MM.1S (cell line): ENCODE measurements at regions not wholly inside any gene's neighbourhood (a gene's known extent, or its start where the extent isn't known, plus 50 kb on each side); places are given as distances from the start of the nearest gene placed in this dataset.

ENCODE experiments used
- EZH2 ChIP-seq: fragments of 300-600 bp; sonication (generic); optimal IDR thresholded peaks from 2 replicates; pipeline ENCODE3; 2017; ENCODE audit warnings: low read depth, mild to moderate bottlenecking, antibody characterized with exemption, low read length, mixed read lengths
- EZH2phosphoT487 ChIP-seq: fragments of 300-600 bp; sonication (generic); IDR thresholded peaks from 2 replicates; pipeline ENCODE4 v1.6.1; 2018; ENCODE audit warnings: antibody characterized with exemption, low read length
- TF ChIP-seq, protein P1 (sequence below): fragments of 300-600 bp; sonication (generic); IDR thresholded peaks from 2 replicates; pipeline ENCODE4 v1.5.1; 2016; ENCODE audit warnings: antibody characterized with exemption, low read length, mixed read lengths

DNA sequence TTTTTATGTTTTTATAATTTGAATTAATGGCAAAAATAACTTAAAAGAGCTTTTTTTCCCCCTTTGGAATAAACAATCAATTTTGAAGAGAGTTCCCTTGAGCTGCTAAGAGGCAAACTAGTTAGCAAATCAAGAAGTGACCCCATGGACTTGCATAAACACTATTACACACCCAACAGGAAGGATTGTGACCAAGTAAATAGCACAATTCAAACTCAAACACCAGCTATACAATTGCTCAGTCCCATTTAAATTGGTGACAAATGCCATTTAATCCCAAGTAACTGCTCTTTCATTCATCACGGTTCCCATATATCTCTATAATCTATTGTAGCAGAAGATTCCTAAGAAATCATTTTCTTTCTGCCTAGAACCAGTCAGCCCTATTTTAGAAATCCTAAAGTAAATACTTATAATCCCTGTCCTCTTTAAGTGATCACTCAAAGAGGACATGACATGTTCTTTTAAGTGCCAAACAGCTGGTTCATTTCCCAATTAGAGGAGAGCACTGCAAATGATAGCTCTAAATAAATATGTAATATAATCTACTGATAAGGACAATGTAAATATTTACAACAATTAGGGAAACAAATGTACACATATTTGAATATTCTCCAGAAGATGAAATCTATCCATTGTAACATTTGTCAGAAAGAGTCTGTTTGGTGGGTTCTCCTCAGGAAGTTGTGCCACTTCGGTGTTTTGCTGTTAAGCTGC, 137.8 kb upstream of the ADAMTS9 start:
- TF ChIP-seq, protein P1, sequence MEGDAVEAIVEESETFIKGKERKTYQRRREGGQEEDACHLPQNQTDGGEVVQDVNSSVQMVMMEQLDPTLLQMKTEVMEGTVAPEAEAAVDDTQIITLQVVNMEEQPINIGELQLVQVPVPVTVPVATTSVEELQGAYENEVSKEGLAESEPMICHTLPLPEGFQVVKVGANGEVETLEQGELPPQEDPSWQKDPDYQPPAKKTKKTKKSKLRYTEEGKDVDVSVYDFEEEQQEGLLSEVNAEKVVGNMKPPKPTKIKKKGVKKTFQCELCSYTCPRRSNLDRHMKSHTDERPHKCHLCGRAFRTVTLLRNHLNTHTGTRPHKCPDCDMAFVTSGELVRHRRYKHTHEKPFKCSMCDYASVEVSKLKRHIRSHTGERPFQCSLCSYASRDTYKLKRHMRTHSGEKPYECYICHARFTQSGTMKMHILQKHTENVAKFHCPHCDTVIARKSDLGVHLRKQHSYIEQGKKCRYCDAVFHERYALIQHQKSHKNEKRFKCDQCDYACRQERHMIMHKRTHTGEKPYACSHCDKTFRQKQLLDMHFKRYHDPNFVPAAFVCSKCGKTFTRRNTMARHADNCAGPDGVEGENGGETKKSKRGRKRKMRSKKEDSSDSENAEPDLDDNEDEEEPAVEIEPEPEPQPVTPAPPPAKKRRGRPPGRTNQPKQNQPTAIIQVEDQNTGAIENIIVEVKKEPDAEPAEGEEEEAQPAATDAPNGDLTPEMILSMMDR = no peak
- TF ChIP-seq EZH2phosphoT487 (no peak), EZH2 (no peak)
